ENCODE measurements at regions not wholly inside any gene's neighbourhood (a gene's known extent, or its start where the extent isn't known, plus 50 kb on each side); places are given as distances from the start of the nearest gene placed in this dataset.

DNA sequence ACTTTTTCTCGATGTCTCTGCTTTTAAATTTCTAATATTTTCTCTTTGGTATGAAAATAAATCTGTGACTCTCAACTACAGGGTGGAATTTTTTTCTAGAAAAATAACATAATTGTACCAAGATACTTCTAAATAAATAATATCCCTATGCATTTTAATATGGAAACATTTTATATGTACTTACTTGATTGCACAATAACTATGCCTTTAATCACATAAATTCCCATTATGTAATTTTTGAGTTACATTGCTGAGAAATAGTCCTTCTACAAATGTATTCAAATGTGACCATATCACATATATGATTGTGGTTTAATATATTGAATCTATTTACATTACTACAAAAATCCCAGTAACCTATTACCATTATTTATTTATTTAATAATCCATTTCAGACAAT is 1543.3 kb upstream of the PABPC4L start:
- H3K9me3 Mint-ChIP-seq, result no peaks in the 10 kb centered on the region
- POLR2A ChIA-PET, result no interaction called here
- H3K4me1 Mint-ChIP-seq, result no peaks in the 10 kb centered on the region
- no peak overlapping the region for H3K4me3 Mint-ChIP-seq
- H3K27me3 Mint-ChIP-seq, result no peaks in the 10 kb centered on the region
- CTCF ChIA-PET, result no interaction called here
- no peaks in the 10 kb centered on the region for H3K36me3 Mint-ChIP-seq (ENCODE audit: low read depth)
- no peak overlapping the region for H3K27ac Mint-ChIP-seq
- no peak for DNase-seq

DNA sequence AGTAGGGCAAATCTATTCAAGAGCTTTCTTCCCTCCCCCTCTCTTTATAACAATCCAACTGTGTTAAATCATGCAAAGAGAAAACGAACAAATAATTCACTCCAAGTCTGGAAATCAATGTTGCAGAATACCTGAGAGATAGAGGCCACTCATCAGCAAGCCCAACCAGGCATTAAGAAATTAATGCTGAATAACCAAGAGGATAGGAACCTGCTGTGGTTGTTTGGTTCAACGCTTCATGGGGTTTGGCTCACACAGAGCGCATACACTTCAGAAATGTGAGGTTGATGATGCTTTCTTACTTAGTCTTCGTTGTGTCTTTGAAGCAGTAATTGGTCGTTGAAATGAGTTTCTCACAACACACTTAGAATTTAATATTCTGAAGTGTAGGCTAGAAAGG is 1540.0 kb upstream of the PABPC4L start:
- Mint-ChIP-seq H3K27ac (no peak overlapping the region), H3K27me3 (no peaks in the 10 kb centered on the region), H3K9me3 (no peaks in the 10 kb centered on the region), H3K36me3 (ENCODE audit: low read depth) (no peaks in the 10 kb centered on the region), H3K4me1 (no peaks in the 10 kb centered on the region), H3K4me3 (no peak overlapping the region)
- ChIA-PET CTCF (no interaction called here), POLR2A (no interaction called here)
- no peak for DNase-seq

DNA sequence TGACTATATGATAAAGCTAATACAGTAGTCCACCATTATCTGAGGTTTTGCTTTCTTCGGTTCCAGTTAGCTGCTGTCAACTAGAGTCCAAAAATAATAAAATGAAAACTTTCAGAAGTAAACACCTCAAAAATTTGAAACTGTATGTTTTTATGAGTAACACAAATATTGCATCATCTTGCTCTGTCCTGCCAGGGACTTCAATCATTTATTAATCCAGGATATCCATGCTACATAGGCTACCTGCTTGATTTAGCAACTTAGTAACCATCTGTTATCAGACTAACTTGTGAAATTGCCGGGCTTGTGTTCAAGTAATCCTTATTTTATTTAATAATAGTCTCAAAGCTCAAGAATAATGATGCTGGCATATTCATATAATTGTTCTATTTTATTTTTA is 1537.8 kb upstream of the PABPC4L start:
- no peak overlapping the region for H3K4me3 Mint-ChIP-seq
- H3K36me3 Mint-ChIP-seq (ENCODE audit: low read depth), result no peaks in the 10 kb centered on the region
- CTCF ChIA-PET, result no interaction called here
- no peaks in the 10 kb centered on the region for H3K9me3 Mint-ChIP-seq
- H3K27me3 Mint-ChIP-seq, result no peaks in the 10 kb centered on the region
- DNase-seq, result no peak
- no peaks in the 10 kb centered on the region for H3K4me1 Mint-ChIP-seq
- no peak overlapping the region for H3K27ac Mint-ChIP-seq
- POLR2A ChIA-PET, result no interaction called here

DNA sequence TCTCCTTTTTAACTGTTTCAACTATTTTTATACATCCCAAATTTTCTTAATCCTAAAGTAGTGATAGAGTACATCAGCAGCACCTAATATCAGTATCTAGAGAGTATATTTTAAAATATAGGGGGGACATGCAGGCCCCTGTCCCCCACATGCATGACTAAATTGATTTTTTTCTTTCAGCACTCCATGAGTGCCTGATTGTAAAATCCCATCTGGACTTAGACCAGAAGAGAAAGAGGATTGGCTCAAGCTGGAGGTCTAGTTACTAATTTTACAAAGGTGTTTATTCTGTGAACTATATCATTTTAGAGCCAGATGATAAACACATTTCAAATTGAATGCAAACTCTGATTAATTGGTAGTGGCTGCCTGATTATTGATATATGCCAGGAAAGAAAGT is 1533.9 kb upstream of the PABPC4L start:
- Mint-ChIP-seq H3K27me3 (no peaks in the 10 kb centered on the region), H3K9me3 (no peaks in the 10 kb centered on the region), H3K4me1 (no peaks in the 10 kb centered on the region), H3K36me3 (ENCODE audit: low read depth) (no peaks in the 10 kb centered on the region), H3K27ac (no peak overlapping the region), H3K4me3 (no peak overlapping the region)
- DNase-seq, result no peak
- CTCF ChIA-PET, result no interaction called here
- POLR2A ChIA-PET, result no interaction called here

DNA sequence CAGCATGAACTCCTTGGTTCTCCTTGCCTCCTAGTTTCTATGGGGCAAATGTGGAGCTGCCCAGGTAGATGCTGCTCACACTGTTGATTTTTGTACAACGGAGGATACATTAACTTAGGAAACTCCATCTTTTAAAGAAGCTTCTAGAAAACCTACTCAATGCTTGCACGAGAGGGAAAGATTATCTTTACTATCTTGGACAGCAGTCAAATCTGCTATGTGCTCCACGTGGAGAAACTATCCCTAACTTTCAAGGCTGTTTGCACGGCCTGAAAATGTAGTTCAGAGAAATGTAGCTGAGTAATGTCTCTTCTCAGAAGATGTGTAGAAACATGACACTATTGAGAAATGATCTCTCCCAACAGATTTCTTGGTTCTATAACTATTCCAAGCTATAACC is 1530.9 kb upstream of the PABPC4L start:
- H3K27ac Mint-ChIP-seq, result no peak overlapping the region
- ChIA-PET CTCF (no interaction called here), POLR2A (no interaction called here)
- no peak overlapping the region for H3K4me3 Mint-ChIP-seq
- H3K36me3 Mint-ChIP-seq (ENCODE audit: low read depth), result no peaks in the 10 kb centered on the region
- DNase-seq, result no peak
- no peaks in the 10 kb centered on the region for H3K9me3 Mint-ChIP-seq
- no peaks in the 10 kb centered on the region for H3K4me1 Mint-ChIP-seq
- H3K27me3 Mint-ChIP-seq, result no peaks in the 10 kb centered on the region

DNA sequence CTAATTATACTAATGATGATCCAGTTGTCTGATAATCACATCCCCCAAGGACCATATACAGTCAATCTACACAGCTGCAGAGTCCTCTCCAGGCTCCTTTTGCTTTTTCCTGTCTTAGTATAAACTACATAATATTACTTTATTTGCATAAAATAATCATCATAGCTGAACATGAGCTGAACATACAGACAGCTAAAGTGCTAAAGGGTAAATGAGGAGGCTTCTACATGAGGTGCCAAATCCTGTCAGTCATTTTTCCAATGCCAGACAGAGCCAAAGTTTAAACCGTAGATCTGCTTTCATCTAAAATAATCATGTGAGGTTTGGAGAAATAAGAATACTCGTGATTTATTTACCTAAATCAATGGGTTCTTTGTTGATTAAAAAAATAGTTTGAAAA is 1530.1 kb upstream of the PABPC4L start:
- no peaks in the 10 kb centered on the region for H3K36me3 Mint-ChIP-seq (ENCODE audit: low read depth)
- ChIA-PET POLR2A (no interaction called here), CTCF (no interaction called here)
- H3K9me3 Mint-ChIP-seq, result peaks cover 4% of the 10 kb centered on the region
- no peaks in the 10 kb centered on the region for H3K4me1 Mint-ChIP-seq
- no peak for DNase-seq
- no peak overlapping the region for H3K4me3 Mint-ChIP-seq
- H3K27me3 Mint-ChIP-seq, result no peaks in the 10 kb centered on the region
- H3K27ac Mint-ChIP-seq, result no peak overlapping the region

DNA sequence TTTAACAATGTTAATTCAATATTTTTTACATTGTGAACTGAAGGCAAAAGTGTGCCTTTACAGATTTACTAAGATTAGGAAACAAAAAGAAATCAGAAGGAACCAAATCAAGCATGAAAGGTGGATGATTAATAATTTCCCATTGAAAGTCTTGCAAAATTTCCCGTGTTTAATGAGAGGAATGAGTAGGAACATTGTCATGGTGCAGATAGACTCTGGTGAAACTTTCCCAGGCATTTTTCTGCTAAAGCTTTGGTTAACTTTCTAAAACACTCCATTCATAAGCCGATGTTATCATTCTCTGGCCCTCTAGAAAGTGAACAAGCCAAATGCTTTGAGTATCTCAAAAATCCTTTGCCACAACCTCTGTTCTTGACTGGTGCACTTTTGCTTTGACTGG is 1522.8 kb upstream of the PABPC4L start:
- ChIA-PET CTCF (no interaction called here), POLR2A (no interaction called here)
- Mint-ChIP-seq H3K27ac (no peak overlapping the region), H3K9me3 (peaks cover 4% of the 10 kb centered on the region), H3K4me3 (no peak overlapping the region), H3K36me3 (ENCODE audit: low read depth) (no peaks in the 10 kb centered on the region), H3K27me3 (no peaks in the 10 kb centered on the region), H3K4me1 (no peaks in the 10 kb centered on the region)
- DNase-seq, result no peak

DNA sequence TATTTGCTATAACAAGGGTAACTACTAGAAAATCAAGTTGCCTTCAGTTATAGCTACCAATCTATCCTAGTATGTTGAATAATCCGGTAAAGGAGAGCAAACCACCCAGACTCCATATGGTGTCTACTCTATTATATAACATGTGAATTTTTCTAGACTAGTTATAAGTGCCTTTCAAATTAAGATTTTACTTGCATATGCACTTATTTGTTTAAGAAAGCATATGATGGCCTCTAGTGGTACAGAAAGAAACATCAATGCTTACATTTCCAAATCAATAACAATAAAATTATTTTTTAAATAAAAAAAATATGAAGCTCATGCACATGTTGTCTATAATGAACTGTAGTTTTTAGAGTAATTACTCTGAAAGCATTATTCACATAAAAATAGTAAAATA is 1516.4 kb upstream of the PABPC4L start:
- CTCF ChIA-PET, result no interaction called here
- POLR2A ChIA-PET, result no interaction called here
- H3K27me3 Mint-ChIP-seq, result no peaks in the 10 kb centered on the region

DNA sequence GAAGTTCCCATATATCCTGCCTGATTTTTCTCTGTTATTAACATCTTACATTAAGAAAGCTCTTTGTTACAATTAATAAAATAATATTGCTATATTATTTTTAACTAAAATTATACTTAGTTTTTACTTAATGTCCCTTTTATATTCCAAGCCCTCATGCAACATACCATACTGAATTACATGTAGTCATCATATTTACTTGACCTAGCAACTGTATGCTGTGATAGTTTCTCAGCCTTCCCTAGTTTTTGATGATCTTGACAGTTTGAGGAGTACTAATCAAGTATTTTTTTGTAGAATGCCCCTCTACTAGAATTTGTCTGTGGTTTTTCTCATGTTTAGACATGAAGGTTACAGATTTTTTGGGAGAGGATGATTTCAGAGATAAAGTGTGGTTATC is 1503.8 kb upstream of the PABPC4L start:
- Mint-ChIP-seq H3K9me3 (peaks cover 2% of the 10 kb centered on the region), H3K4me3 (no peak overlapping the region), H3K27me3 (no peaks in the 10 kb centered on the region), H3K4me1 (no peaks in the 10 kb centered on the region), H3K27ac (no peak overlapping the region), H3K36me3 (ENCODE audit: low read depth) (no peaks in the 10 kb centered on the region)
- ChIA-PET CTCF (no interaction called here), POLR2A (no interaction called here)
- no peak for DNase-seq

More for the DNA sequence above, 1516.4 kb upstream of the PABPC4L start:
- Mint-ChIP-seq H3K4me3 (no peak overlapping the region), H3K27ac (no peak overlapping the region), H3K36me3 (ENCODE audit: low read depth) (no peaks in the 10 kb centered on the region), H3K9me3 (no peaks in the 10 kb centered on the region), H3K4me1 (no peaks in the 10 kb centered on the region)
- DNase-seq, result no peak

DNA sequence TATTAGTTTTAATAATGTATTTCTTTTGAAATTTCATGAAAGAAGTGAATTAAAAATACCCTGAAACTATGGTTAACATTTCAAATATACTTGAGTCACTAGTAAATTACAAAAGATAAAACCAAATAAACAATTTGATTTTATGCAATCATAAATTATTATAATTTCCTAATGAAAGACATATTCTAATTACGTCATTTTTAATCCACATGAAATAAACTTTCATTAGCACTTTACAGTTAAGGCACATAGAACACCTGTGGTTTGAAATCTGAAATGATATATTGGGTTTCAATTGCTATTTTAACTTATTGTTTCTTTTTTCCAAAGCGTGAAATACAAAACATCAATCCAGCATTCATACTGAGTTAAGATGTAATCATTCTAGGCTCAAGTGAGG is 1492.5 kb upstream of the PABPC4L start:
- H3K36me3 Mint-ChIP-seq (ENCODE audit: low read depth), result no peaks in the 10 kb centered on the region
- H3K4me1 Mint-ChIP-seq, result no peaks in the 10 kb centered on the region
- CTCF ChIA-PET, result no interaction called here
- no peak for DNase-seq
- no peak overlapping the region for H3K27ac Mint-ChIP-seq
- H3K4me3 Mint-ChIP-seq, result no peak overlapping the region
- no peaks in the 10 kb centered on the region for H3K9me3 Mint-ChIP-seq
- POLR2A ChIA-PET, result no interaction called here
- no peaks in the 10 kb centered on the region for H3K27me3 Mint-ChIP-seq

DNA sequence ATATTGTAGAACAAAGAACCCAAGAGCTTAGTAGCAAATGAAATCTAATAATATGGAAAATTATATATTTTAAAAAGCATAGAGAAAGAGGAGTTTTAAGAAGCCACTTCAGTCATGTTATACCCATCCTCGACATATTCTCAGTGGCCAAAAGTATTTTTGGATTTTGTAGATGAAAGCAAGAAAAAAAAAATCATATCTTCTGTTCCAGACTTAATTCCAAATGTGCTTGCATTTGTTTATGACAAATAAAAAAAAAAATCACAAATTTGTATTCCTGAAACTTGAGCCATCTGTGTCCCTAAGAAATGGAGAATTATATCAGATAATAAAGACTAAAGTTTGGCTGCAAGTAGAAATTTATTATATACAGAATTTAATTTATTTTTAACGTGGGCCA is 1482.4 kb upstream of the PABPC4L start:
- CTCF ChIA-PET, result no interaction called here
- POLR2A ChIA-PET, result no interaction called here
- DNase-seq, result no peak
- Mint-ChIP-seq H3K27me3 (no peaks in the 10 kb centered on the region), H3K4me1 (no peaks in the 10 kb centered on the region), H3K4me3 (no peak overlapping the region), H3K27ac (no peak overlapping the region), H3K36me3 (ENCODE audit: low read depth) (no peaks in the 10 kb centered on the region), H3K9me3 (peaks cover 3% of the 10 kb centered on the region)

DNA sequence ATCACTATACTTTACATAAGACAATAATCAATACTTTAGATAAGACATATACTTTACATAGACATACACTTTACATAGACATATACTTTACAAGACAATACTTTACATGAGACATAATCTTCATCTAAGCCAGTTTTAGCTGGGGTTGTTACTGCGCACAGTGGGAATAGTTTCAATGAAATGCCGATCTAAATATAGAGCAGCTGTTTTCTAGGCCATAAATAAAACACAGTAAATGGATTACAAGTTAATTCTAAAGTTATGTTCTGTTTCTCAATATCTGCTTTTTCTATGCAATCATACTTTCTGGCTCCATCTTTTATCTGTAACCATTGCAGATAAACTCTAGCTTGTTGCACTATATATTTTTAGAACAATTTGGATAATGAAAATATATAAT is 1470.6 kb upstream of the PABPC4L start:
- Mint-ChIP-seq H3K9me3 (no peaks in the 10 kb centered on the region), H3K27ac (no peak overlapping the region), H3K36me3 (ENCODE audit: low read depth) (no peaks in the 10 kb centered on the region), H3K4me3 (no peak overlapping the region), H3K27me3 (no peaks in the 10 kb centered on the region), H3K4me1 (no peaks in the 10 kb centered on the region)
- ChIA-PET CTCF (no interaction called here), POLR2A (no interaction called here)
- DNase-seq, result no peak

DNA sequence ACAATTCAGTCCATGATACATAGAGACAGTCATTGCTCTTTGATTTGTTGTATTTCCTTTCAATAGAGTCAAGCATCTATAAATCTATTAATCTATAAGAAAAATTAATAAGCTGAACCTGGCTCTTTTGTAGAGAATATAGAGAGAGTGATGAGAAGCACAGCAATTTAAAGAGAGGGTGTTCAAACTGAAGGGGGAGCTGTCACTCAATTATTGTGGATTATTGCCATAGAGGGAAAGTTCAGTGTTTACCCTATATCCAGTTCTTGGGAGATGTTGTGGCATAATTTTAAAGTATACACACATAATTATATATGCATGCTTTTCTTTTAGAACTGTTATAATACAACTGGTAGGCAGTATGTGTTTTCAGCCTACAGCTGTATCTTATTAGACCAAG is 1469.0 kb upstream of the PABPC4L start:
- Mint-ChIP-seq H3K4me1 (no peaks in the 10 kb centered on the region), H3K4me3 (no peak overlapping the region), H3K9me3 (no peaks in the 10 kb centered on the region), H3K27me3 (no peaks in the 10 kb centered on the region), H3K27ac (no peak overlapping the region), H3K36me3 (ENCODE audit: low read depth) (no peaks in the 10 kb centered on the region)
- no peak for DNase-seq
- CTCF ChIA-PET, result no interaction called here
- POLR2A ChIA-PET, result no interaction called here
